Neuronal stem cell (in vitro differentiated cells): ENCODE measurements at regions not wholly inside any gene's neighbourhood (a gene's known extent, or its start where the extent isn't known, plus 50 kb on each side); places are given as distances from the start of the nearest gene placed in this dataset.

Experiments
- DNase-seq: peaks from one replicate; pipeline ENCODE4 v3.0.0-alpha.2; 2013; ENCODE audit warnings: low spot score
- H2AFZ ChIP-seq: one replicate; pipeline ENCODE4 v1.6.1; 2013; ENCODE audit warnings: mild to moderate bottlenecking, low read length, inconsistent platforms
- H2AK5ac ChIP-seq: 2 replicates; pipeline ENCODE4 v1.6.1; 2013; ENCODE audit warnings: low read depth, mild to moderate bottlenecking, inconsistent platforms, low read length, moderate library complexity, mixed read lengths
- H2BK120ac ChIP-seq: 2 replicates; pipeline ENCODE4 v1.6.1; 2013; ENCODE audit warnings: low read depth, mild to moderate bottlenecking, inconsistent platforms, low read length, moderate library complexity, mixed read lengths
- H2BK12ac ChIP-seq: one replicate; pipeline ENCODE4 v1.6.1; 2013; ENCODE audit warnings: low read length, inconsistent platforms
- H2BK15ac ChIP-seq: 2 replicates; pipeline ENCODE4 v1.6.1; 2013; ENCODE audit warnings: mild to moderate bottlenecking, low read length, inconsistent platforms, mixed read lengths
- H2BK5ac ChIP-seq: one replicate; pipeline ENCODE4 v1.6.1; 2013; ENCODE audit warnings: inconsistent platforms, mild to moderate bottlenecking, low read length, moderate library complexity
- H3K14ac ChIP-seq: one replicate; pipeline ENCODE4 v1.6.1; 2013; ENCODE audit warnings: low read length, inconsistent platforms
- H3K18ac ChIP-seq: 2 replicates; pipeline ENCODE4 v1.6.1; 2013; ENCODE audit warnings: low read length, inconsistent platforms
- H3K23ac ChIP-seq: 2 replicates; pipeline ENCODE4 v1.6.1; 2013; ENCODE audit warnings: low read depth, mild to moderate bottlenecking, mixed read lengths, low read length, inconsistent platforms; ENCODE audit not compliant: poor library complexity
- H3K27ac ChIP-seq: replicated peaks from 3 replicates; pipeline ENCODE4 v1.5.1; 2013; ENCODE audit warnings: low read length, inconsistent platforms
- H3K27me3 ChIP-seq, 3 experiments: 2 replicates each; pipeline ENCODE4 v1.6.1; 2013; ENCODE audit warnings: low read length in 3 of 3, mild to moderate bottlenecking in 2 of 3, inconsistent platforms in 1 of 3, low read depth in 1 of 3, mixed read lengths in 1 of 3, moderate library complexity in 1 of 3; ENCODE audit not compliant: control insufficient read depth in 3 of 3, insufficient read depth in 3 of 3
- H3K36me3 ChIP-seq, 2 donors: replicated peaks in 1 of 2; 2 replicates each; pipeline ENCODE4 v1.6.1; 2013; ENCODE audit warnings: low read length in 2 of 2; ENCODE audit not compliant: control insufficient read depth in 2 of 2, insufficient read depth in 2 of 2
- H3K4ac ChIP-seq: 2 replicates; pipeline ENCODE4 v1.6.1; 2013; ENCODE audit warnings: inconsistent platforms, mild to moderate bottlenecking, low read length, moderate library complexity
- H3K4me1 ChIP-seq, 2 donors: 1 replicate in 1 of 2; 2 replicates in 1 of 2; pipeline ENCODE4 v1.6.1; 2013; ENCODE audit warnings: low read length in 2 of 2, low read depth in 1 of 2; ENCODE audit not compliant: control insufficient read depth in 2 of 2, insufficient read depth in 1 of 2
- H3K4me2 ChIP-seq: one replicate; pipeline ENCODE4 v1.6.1; 2013; ENCODE audit warnings: mild to moderate bottlenecking, low read length, inconsistent platforms; ENCODE audit not compliant: insufficient read depth, poor library complexity, severe bottlenecking
- H3K4me3 ChIP-seq, 2 donors: 2 replicates each; pipeline ENCODE4 v1.5.1; 2013; ENCODE audit warnings: low read length in 2 of 2, mild to moderate bottlenecking in 2 of 2, inconsistent platforms in 1 of 2, moderate library complexity in 1 of 2
- H3K79me1 ChIP-seq: one replicate; pipeline ENCODE4 v1.6.1; 2013; ENCODE audit warnings: low read depth, mild to moderate bottlenecking, inconsistent platforms, low read length, moderate library complexity
- H3K9ac ChIP-seq: one replicate; pipeline ENCODE4 v1.6.1; 2013; ENCODE audit warnings: mild to moderate bottlenecking, low read depth, low read length, inconsistent platforms; ENCODE audit not compliant: poor library complexity
- H3K9me3 ChIP-seq, 2 donors: replicated peaks in 1 of 2; 2 replicates each; pipeline versions ENCODE3 to v1.6.1; 2013; ENCODE audit warnings: low read length in 2 of 2, mild to moderate bottlenecking in 2 of 2, inconsistent platforms in 1 of 2, low read depth in 1 of 2, mixed read lengths in 1 of 2, moderate library complexity in 1 of 2; ENCODE audit not compliant: control insufficient read depth in 2 of 2, insufficient read depth in 1 of 2
- H4K8ac ChIP-seq: one replicate; pipeline ENCODE4 v1.6.1; 2013; ENCODE audit warnings: low read depth, mild to moderate bottlenecking, inconsistent platforms, low read length, moderate library complexity
- H4K91ac ChIP-seq: one replicate; pipeline ENCODE4 v1.6.1; 2013; ENCODE audit warnings: low read length, low read depth, mild to moderate bottlenecking, inconsistent platforms; ENCODE audit not compliant: poor library complexity
- WGBS, 2 donors: extraction: QIAGEN DNeasy Blood & Tissue Kit; methylation state at CpG; one replicate each; pipeline ENCODE4 v1.1.7; 2013; ENCODE audit warnings: missing lambda C conversion rate in 2 of 2, mixed read lengths in 1 of 2; ENCODE audit not compliant: insufficient read length in 2 of 2, insufficient replicate concordance in 1 of 2; ENCODE audit errors: extremely low coverage in 2 of 2; 5-methylcytosine and 5-hydroxymethylcytosine counted together

- Histone ChIP-seq H3K4me1 (peaks cover 4 to 15% of the 10 kb centered on the region in 2 donors), H3K9me3 (no peaks in the 10 kb centered on the region), H4K8ac (no peak overlapping the region), H3K23ac (no peak overlapping the region), H3K4me3 (no peak overlapping the region), H2AFZ (peak overlapping the region; percentile 87), H2BK5ac (no peak overlapping the region), H2BK120ac (no peak overlapping the region), H4K91ac (no peak overlapping the region), H2BK12ac (peak overlapping the region; percentile 100), H3K4me2 (no peak overlapping the region), H3K14ac (peak overlapping the region; percentile 56), H3K9ac (no peak overlapping the region), H2AK5ac (no peak overlapping the region), H3K27me3 (peaks cover 0 to 7% (median 0%) of the 10 kb centered on the region in 3 experiments), H3K4ac (peak overlapping the region; percentile 66), H3K18ac (peak overlapping the region; percentile 80), H2BK15ac (peak overlapping the region; percentile 64), H3K27ac (no peak overlapping the region), H3K36me3 (no peaks in the 10 kb centered on the region), H3K79me1 (no peaks in the 10 kb centered on the region)
- WGBS, 2 donors = no CpG with 5 or more reads among the region's 6 CpGs
- DNase-seq = no peak
Measured at GRCh38 chrX:69286565-69286906, 121.3 kb upstream of the PJA1 start.

GRCh38 chrX:69285881-69286564, 120.8 kb upstream of the PJA1 start:
- peak overlapping the region; percentile 64 for H2BK15ac ChIP-seq
- no peak overlapping the region for H3K23ac ChIP-seq
- H3K4ac ChIP-seq = peak overlapping the region; percentile 66
- H4K91ac ChIP-seq = no peak overlapping the region
- H3K27ac ChIP-seq = peak overlapping the region; percentile 81
- H3K9me3 ChIP-seq = no peaks in the 10 kb centered on the region
- H3K14ac ChIP-seq = peak overlapping the region; percentile 56
- H3K36me3 ChIP-seq = no peaks in the 10 kb centered on the region
- H3K79me1 ChIP-seq = no peaks in the 10 kb centered on the region
- peak overlapping the region; percentile 87 for H2AFZ ChIP-seq
- no peak overlapping the region for H3K9ac ChIP-seq
- peak overlapping the region; percentile 100 for H2BK12ac ChIP-seq
- no peak overlapping the region for H4K8ac ChIP-seq
- H2AK5ac ChIP-seq = no peak overlapping the region
- H3K4me3 ChIP-seq = peak overlapping the region in 1 of 2 donors; percentile 36
- peak; percentile 56 for DNase-seq
- H2BK120ac ChIP-seq = no peak overlapping the region
- WGBS, 2 donors = no CpG with 5 or more reads among the region's 31 CpGs
- no peak overlapping the region for H2BK5ac ChIP-seq
- H3K4me2 ChIP-seq = peak overlapping the region; percentile 25
- H3K27me3 ChIP-seq = peaks cover 0 to 11% (median 0%) of the 10 kb centered on the region in 3 experiments
- H3K18ac ChIP-seq = peak overlapping the region; percentile 87
- peaks cover 4 to 15% of the 10 kb centered on the region in 2 donors for H3K4me1 ChIP-seq

GRCh38 chrX:69285401-69285877, 120.2 kb upstream of the PJA1 start:
- no peak overlapping the region for H2BK12ac ChIP-seq
- no peak overlapping the region for H3K23ac ChIP-seq
- H2BK5ac ChIP-seq = no peak overlapping the region
- WGBS, 2 donors = no CpG with 5 or more reads among the region's 10 CpGs
- no peaks in the 10 kb centered on the region for H3K79me1 ChIP-seq
- no peaks in the 10 kb centered on the region for H3K36me3 ChIP-seq
- peaks cover 0 to 11% (median 0%) of the 10 kb centered on the region in 3 experiments for H3K27me3 ChIP-seq
- peak overlapping the region; percentile 87 for H2AFZ ChIP-seq
- no peak overlapping the region for H4K91ac ChIP-seq
- H3K4me3 ChIP-seq = peak overlapping the region in 1 of 2 donors; percentile 36
- H2BK120ac ChIP-seq = no peak overlapping the region
- no peak overlapping the region for H3K4ac ChIP-seq
- peaks cover 4 to 15% of the 10 kb centered on the region in 2 donors for H3K4me1 ChIP-seq
- H3K14ac ChIP-seq = peak overlapping the region; percentile 56
- peak overlapping the region; percentile 81 for H3K27ac ChIP-seq
- peak overlapping the region; percentile 25 for H3K4me2 ChIP-seq
- no peak overlapping the region for H2BK15ac ChIP-seq
- H3K18ac ChIP-seq = peak overlapping the region; percentile 87
- no peak for DNase-seq
- H3K9ac ChIP-seq = no peak overlapping the region
- H4K8ac ChIP-seq = no peak overlapping the region
- H3K9me3 ChIP-seq = no peaks in the 10 kb centered on the region
- no peak overlapping the region for H2AK5ac ChIP-seq

- Histone ChIP-seq H3K14ac (no peak overlapping the region), H3K4me1 (peaks cover 4 to 19% of the 10 kb centered on the region in 2 donors), H4K8ac (no peak overlapping the region), H2BK5ac (no peak overlapping the region), H2AK5ac (no peak overlapping the region), H3K4me3 (no peak overlapping the region), H3K27ac (peak overlapping the region; percentile 81), H3K9ac (no peak overlapping the region), H2BK12ac (no peak overlapping the region), H3K79me1 (no peaks in the 10 kb centered on the region), H2AFZ (no peak overlapping the region), H3K4ac (no peak overlapping the region), H4K91ac (no peak overlapping the region), H3K36me3 (no peaks in the 10 kb centered on the region), H3K4me2 (no peak overlapping the region), H3K9me3 (no peaks in the 10 kb centered on the region), H3K23ac (no peak overlapping the region), H2BK15ac (no peak overlapping the region), H3K27me3 (peaks cover 0 to 9% (median 0%) of the 10 kb centered on the region in 3 experiments), H2BK120ac (no peak overlapping the region), H3K18ac (no peak overlapping the region)
- WGBS, 2 donors = no CpG with 5 or more reads among the region's 8 CpGs
- DNase-seq = no peak
Measured at GRCh38 chrX:69284491-69284890, 119.2 kb upstream of the PJA1 start.
